CD4-positive, alpha-beta T cell (primary cell): ENCODE measurements at regions not wholly inside any gene's neighbourhood (a gene's known extent, or its start where the extent isn't known, plus 50 kb on each side); places are given as distances from the start of the nearest gene placed in this dataset.

Source experiments
- ATAC-seq: fragments of 200-7000 bp; cut with Tn5 transposase; one replicate; pipeline ENCODE4 v1.10.0; 2022; ENCODE audit warnings: mild to moderate bottlenecking; ENCODE audit not compliant: poor library complexity
- CTCF ChIA-PET: fragments of 350-600 bp; sonication (Branson Sonifier 250); formaldehyde crosslinking; loops from one replicate; lab custom pipeline; 2021; ENCODE audit warnings: antibody characterized with exemption, inconsistent platforms; lab: Charles Lee
- POLR2A ChIA-PET: fragments of 350-600 bp; sonication (Branson Sonifier 250); formaldehyde crosslinking; loops from one replicate; lab custom pipeline; 2021; ENCODE audit warnings: antibody characterized with exemption, inconsistent platforms; lab: Charles Lee
- DNase-seq, 14 experiments: peaks; one replicate each; pipeline ENCODE4 v3.0.0-alpha.2; 2013 to 2020; ENCODE audit warnings: mixed read lengths in 2 of 14
- H3K27ac ChIP-seq, 2 donors: one replicate each; pipeline versions ENCODE4 v1.5.1 to v1.7.0; 2013; ENCODE audit warnings: low read length in 2 of 2, low read depth in 1 of 2, mild to moderate bottlenecking in 1 of 2
- H3K27me3 ChIP-seq, 2 experiments: 1 replicate in 1 of 2; 2 replicates in 1 of 2; pipeline versions ENCODE4 v1.6.1 to v1.7.0; 2013; ENCODE audit warnings: low read length in 2 of 2, control low read depth in 1 of 2, mild to moderate bottlenecking in 1 of 2, moderate library complexity in 1 of 2; ENCODE audit not compliant: insufficient read depth in 2 of 2, control insufficient read depth in 1 of 2
- H3K36me3 ChIP-seq: one replicate; pipeline ENCODE4 v1.6.1; 2013; ENCODE audit warnings: low read length, control low read depth; ENCODE audit not compliant: insufficient read depth
- H3K4me1 ChIP-seq: one replicate; pipeline ENCODE4 v1.6.1; 2013; ENCODE audit warnings: low read length, control low read depth; ENCODE audit not compliant: insufficient read depth
- H3K4me3 ChIP-seq: one replicate; pipeline ENCODE4 v1.5.1; 2013; ENCODE audit warnings: mild to moderate bottlenecking, low read length, moderate library complexity
- H3K9me3 ChIP-seq, 2 experiments: 1 replicate in 1 of 2; 2 replicates in 1 of 2; pipeline versions ENCODE4 v1.6.1 to v1.7.0; 2013; ENCODE audit warnings: low read length in 2 of 2, mild to moderate bottlenecking in 2 of 2, control low read depth in 1 of 2, moderate library complexity in 1 of 2; ENCODE audit not compliant: control insufficient read depth in 1 of 2, insufficient read depth in 1 of 2
- H3K27ac Mint-ChIP-seq: one replicate; pipeline ENCODE4 v1.8.0; 2020; ENCODE audit warnings: mixed read lengths
- H3K27me3 Mint-ChIP-seq: one replicate; pipeline ENCODE4 v1.8.0; 2021; ENCODE audit warnings: mixed read lengths
- H3K36me3 Mint-ChIP-seq: one replicate; pipeline ENCODE4 v1.8.0; 2021; ENCODE audit warnings: low read depth, mixed read lengths
- H3K4me1 Mint-ChIP-seq: one replicate; pipeline ENCODE4 v1.8.0; 2021; ENCODE audit warnings: low read depth, mixed read lengths
- H3K4me3 Mint-ChIP-seq: one replicate; pipeline ENCODE4 v1.8.0; 2020; ENCODE audit warnings: mild to moderate bottlenecking, mixed read lengths
- H3K9me3 Mint-ChIP-seq: one replicate; pipeline ENCODE4 v1.8.0; 2020; ENCODE audit warnings: mixed read lengths
- CTCF ChIP-seq: fragments of 200-600 bp; IDR thresholded peaks from one replicate; pipeline ENCODE4 v1.8.0; 2022; ENCODE audit warnings: antibody characterized with exemption, mild to moderate bottlenecking
- intact Hi-C, 2 experiments: fragments of 100-400 bp; cut with DNase I in 1 of 2; cut with micrococcal nuclease in 1 of 2; formaldehyde crosslinking; loops; one replicate each; pipeline versions ENCODE4 v1.15.1 to v1.9.0; 2023 to 2025; cut with DNase I, micrococcal nuclease

- Histone ChIP-seq H3K9me3 (no peaks in the 10 kb centered on the region), H3K4me3 (no peak overlapping the region), H3K4me1 (no peaks in the 10 kb centered on the region), H3K27me3 (no peaks in the 10 kb centered on the region), H3K27ac (no peak overlapping the region), H3K36me3 (no peaks in the 10 kb centered on the region)
- Mint-ChIP-seq H3K36me3 (peaks cover 9% of the 10 kb centered on the region), H3K27me3 (no peaks in the 10 kb centered on the region), H3K27ac (no peak overlapping the region), H3K4me1 (no peaks in the 10 kb centered on the region), H3K4me3 (no peak overlapping the region), H3K9me3 (no peaks in the 10 kb centered on the region)
- DNase-seq (no peak), ATAC-seq (no peak)
- TF ChIP-seq CTCF: no peak
- ChIA-PET POLR2A (no interaction called here), CTCF (no interaction called here)
- intact Hi-C loops: no loop called here
These were observed 213.5 kb downstream of the FSIP2 start for GRCh38 chr2:185952100-185952499.

GRCh38 chr2:185954389-185954788 is 215.8 kb downstream of the FSIP2 start:
- ChIA-PET CTCF (no interaction called here), POLR2A (no interaction called here)

GRCh38 chr2:185955050-185955449 is 216.4 kb downstream of the FSIP2 start:
- Histone ChIP-seq H3K4me1 (no peaks in the 10 kb centered on the region), H3K27me3 (no peaks in the 10 kb centered on the region), H3K9me3 (no peaks in the 10 kb centered on the region), H3K27ac (no peak overlapping the region), H3K36me3 (no peaks in the 10 kb centered on the region), H3K4me3 (no peak overlapping the region)
- ATAC-seq: no peak
- intact Hi-C loops: no loop called here
- ChIA-PET CTCF (no interaction called here), POLR2A (no interaction called here)
- TF ChIP-seq CTCF: no peak
- H3K4me1 Mint-ChIP-seq: no peaks in the 10 kb centered on the region
- no peaks in the 10 kb centered on the region for H3K27me3 Mint-ChIP-seq
- no peak for DNase-seq
- H3K27ac Mint-ChIP-seq: no peak overlapping the region
- no peak overlapping the region for H3K4me3 Mint-ChIP-seq
- H3K9me3 Mint-ChIP-seq: no peaks in the 10 kb centered on the region
- peaks cover 5% of the 10 kb centered on the region for H3K36me3 Mint-ChIP-seq

More at GRCh38 chr2:185954389-185954788, 215.8 kb downstream of the FSIP2 start:
- no peak for TF ChIP-seq CTCF
- intact Hi-C loops: no loop called here
- no peaks in the 10 kb centered on the region for H3K27me3 ChIP-seq
- Mint-ChIP-seq H3K4me3 (no peak overlapping the region), H3K9me3 (no peaks in the 10 kb centered on the region), H3K4me1 (no peaks in the 10 kb centered on the region), H3K36me3 (peaks cover 9% of the 10 kb centered on the region), H3K27me3 (no peaks in the 10 kb centered on the region), H3K27ac (no peak overlapping the region)
- DNase-seq: no peak
- no peak overlapping the region for H3K4me3 ChIP-seq
- H3K9me3 ChIP-seq: no peaks in the 10 kb centered on the region
- no peaks in the 10 kb centered on the region for H3K4me1 ChIP-seq
- H3K36me3 ChIP-seq: no peaks in the 10 kb centered on the region
- no peak overlapping the region for H3K27ac ChIP-seq
- no peak for ATAC-seq
